PFSK-1 (cell line): ENCODE measurements at regions not wholly inside any gene's neighbourhood (a gene's known extent, or its start where the extent isn't known, plus 50 kb on each side); places are given as distances from the start of the nearest gene placed in this dataset.

Source experiments
- POLR2AphosphoS5 ChIP-seq: IDR thresholded peaks from 2 replicates; pipeline ENCODE4 v1.6.1; 2012; ENCODE audit warnings: low read depth, mild to moderate bottlenecking, control low read depth, low read length, moderate library complexity
- REST ChIP-seq, 2 experiments: IDR thresholded peaks; 2 replicates each; pipeline versions ENCODE4 v1.6.1 to v1.8.0; 2011 to 2012; ENCODE audit warnings: low read depth in 2 of 2, low read length in 2 of 2, control low read depth in 1 of 2, inconsistent platforms in 1 of 2, mild to moderate bottlenecking in 1 of 2, moderate library complexity in 1 of 2; ENCODE audit not compliant: insufficient read depth in 1 of 2
- SIN3A ChIP-seq: IDR thresholded peaks from 2 replicates; pipeline ENCODE4 v1.6.1; 2012; ENCODE audit warnings: mild to moderate bottlenecking, low read length, moderate library complexity, borderline replicate concordance; ENCODE audit not compliant: insufficient read depth
- TAF1 ChIP-seq: IDR thresholded peaks from 2 replicates; pipeline ENCODE4 v1.6.1; 2012; ENCODE audit warnings: low read length, control low read depth, borderline replicate concordance; ENCODE audit not compliant: insufficient read depth

- no peak for TF ChIP-seq POLR2AphosphoS5
- TF ChIP-seq REST (IDR thresholded peaks at IDR 0.05; ENCODE audit: insufficient read depth in 1 of 2, low read depth in 2 of 2, low read length in 2 of 2), result no peak
- TF ChIP-seq TAF1, result no peak
- no peak for TF ChIP-seq SIN3A
Measured at GRCh38 chr7:116386674-116387073, 112.9 kb upstream of the CAV2 start.
